MCF 10A (cell line): ENCODE measurements at regions not wholly inside any gene's neighbourhood (a gene's known extent, or its start where the extent isn't known, plus 50 kb on each side); places are given as distances from the start of the nearest gene placed in this dataset.

Source experiments
- BruUV-seq: library from RNA; stranded (reverse); fragments of 400-500 nt; replicated peaks from 2 replicates; lab custom pipeline; 2021; lab: Mats Ljungman, UMichigan
- CTCF ChIA-PET: fragments of 300-600 bp; sonication (Branson Sonifier 250); formaldehyde crosslinking; extraction: SDS; loops from one replicate; lab custom pipeline; 2021; ENCODE audit warnings: antibody characterized with exemption, inconsistent platforms; lab: Yijun Ruan, JAX
- POLR2A ChIA-PET: fragments of 300-600, 350-650 bp; sonication (Branson Sonifier 250); formaldehyde crosslinking; extraction: SDS; loops from one replicate; lab custom pipeline; 2020; ENCODE audit warnings: antibody characterized with exemption, inconsistent platforms; lab: Yijun Ruan, JAX
- DNase-seq: peaks from one replicate; pipeline ENCODE4 v3.0.0-alpha.2; 2018; ENCODE audit not compliant: unreplicated experiment
- H3K27ac Mint-ChIP-seq: one replicate; pipeline ENCODE4 v1.8.0; 2022; ENCODE audit warnings: mild to moderate bottlenecking, low read depth, mixed read lengths; ENCODE audit not compliant: unreplicated experiment
- H3K27me3 Mint-ChIP-seq: one replicate; pipeline ENCODE4 v1.8.0; 2022; ENCODE audit warnings: mixed read lengths; ENCODE audit not compliant: insufficient read depth, unreplicated experiment
- H3K36me3 Mint-ChIP-seq: one replicate; pipeline ENCODE4 v1.8.0; 2022; ENCODE audit warnings: mild to moderate bottlenecking, moderate library complexity, mixed read lengths; ENCODE audit not compliant: insufficient read depth, unreplicated experiment
- H3K4me1 Mint-ChIP-seq: one replicate; pipeline ENCODE4 v1.8.0; 2022; ENCODE audit warnings: mixed read lengths; ENCODE audit not compliant: insufficient read depth, unreplicated experiment
- H3K4me3 Mint-ChIP-seq: one replicate; pipeline ENCODE4 v1.8.0; 2022; ENCODE audit warnings: mild to moderate bottlenecking, moderate library complexity, mixed read lengths; ENCODE audit not compliant: unreplicated experiment
- H3K9me3 Mint-ChIP-seq: one replicate; pipeline ENCODE4 v1.8.0; 2022; ENCODE audit warnings: mixed read lengths; ENCODE audit not compliant: unreplicated experiment
- intact Hi-C: fragments of 100-400 bp; cut with micrococcal nuclease; formaldehyde crosslinking; loops from 2 replicates; pipeline ENCODE4 v1.14.1; 2022
- TF ChIP-seq, protein P1 (sequence below): fragments of 200-600 bp; IDR thresholded peaks from one replicate; pipeline ENCODE4 v1.8.0; 2022; ENCODE audit warnings: antibody characterized with exemption, mild to moderate bottlenecking; ENCODE audit not compliant: unreplicated experiment

DNA sequence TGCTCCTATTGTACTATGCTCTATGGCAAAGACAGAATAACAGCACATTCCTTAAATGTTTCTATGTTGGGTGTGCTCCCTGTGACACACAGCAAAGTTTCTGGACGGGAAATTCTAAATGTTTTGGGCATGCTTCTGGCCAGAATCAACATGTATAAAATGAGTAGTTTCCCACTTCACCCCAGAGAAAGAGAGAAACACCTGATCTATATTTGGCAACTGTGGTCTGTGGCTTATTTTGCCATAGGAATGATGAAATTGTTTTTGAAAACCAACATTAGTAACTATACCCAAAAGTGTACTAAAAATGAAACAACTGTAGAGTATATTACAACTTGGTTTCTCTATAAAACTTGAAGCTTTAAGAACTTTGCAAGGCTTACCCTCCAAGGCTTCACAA lies 89.1 kb downstream of the RAD51AP2 start:
- peak overlapping the region; percentile 90 for H3K27ac Mint-ChIP-seq
- intact Hi-C loops = loop anchor here (1.0 to 5.0 kb wide), 2 partner anchors 13 to 113 kb away; partner anchors contain the start of gene VSNL1
- ChIA-PET POLR2A (interaction anchor here (1.7 to 2.5 kb wide), 2 partner anchors 12 to 110 kb away, joined by 6 to 10 read pairs; no protein-coding TSS in a partner anchor), CTCF (interaction anchor here (0.8 to 1.4 kb wide), 2 partner anchors 12 to 48 kb away, joined by 4 read pairs; no protein-coding TSS in a partner anchor)
- peak; percentile 79 for DNase-seq
- H3K4me3 Mint-ChIP-seq = no peak overlapping the region
- no peaks in the 10 kb centered on the region for H3K9me3 Mint-ChIP-seq
- BruUV-seq = no TSS peak
- H3K36me3 Mint-ChIP-seq = no peaks in the 10 kb centered on the region
- H3K27me3 Mint-ChIP-seq = no peaks in the 10 kb centered on the region
- H3K4me1 Mint-ChIP-seq = peaks cover 13% of the 10 kb centered on the region
- TF ChIP-seq, protein P1, sequence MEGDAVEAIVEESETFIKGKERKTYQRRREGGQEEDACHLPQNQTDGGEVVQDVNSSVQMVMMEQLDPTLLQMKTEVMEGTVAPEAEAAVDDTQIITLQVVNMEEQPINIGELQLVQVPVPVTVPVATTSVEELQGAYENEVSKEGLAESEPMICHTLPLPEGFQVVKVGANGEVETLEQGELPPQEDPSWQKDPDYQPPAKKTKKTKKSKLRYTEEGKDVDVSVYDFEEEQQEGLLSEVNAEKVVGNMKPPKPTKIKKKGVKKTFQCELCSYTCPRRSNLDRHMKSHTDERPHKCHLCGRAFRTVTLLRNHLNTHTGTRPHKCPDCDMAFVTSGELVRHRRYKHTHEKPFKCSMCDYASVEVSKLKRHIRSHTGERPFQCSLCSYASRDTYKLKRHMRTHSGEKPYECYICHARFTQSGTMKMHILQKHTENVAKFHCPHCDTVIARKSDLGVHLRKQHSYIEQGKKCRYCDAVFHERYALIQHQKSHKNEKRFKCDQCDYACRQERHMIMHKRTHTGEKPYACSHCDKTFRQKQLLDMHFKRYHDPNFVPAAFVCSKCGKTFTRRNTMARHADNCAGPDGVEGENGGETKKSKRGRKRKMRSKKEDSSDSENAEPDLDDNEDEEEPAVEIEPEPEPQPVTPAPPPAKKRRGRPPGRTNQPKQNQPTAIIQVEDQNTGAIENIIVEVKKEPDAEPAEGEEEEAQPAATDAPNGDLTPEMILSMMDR = no peak

DNA sequence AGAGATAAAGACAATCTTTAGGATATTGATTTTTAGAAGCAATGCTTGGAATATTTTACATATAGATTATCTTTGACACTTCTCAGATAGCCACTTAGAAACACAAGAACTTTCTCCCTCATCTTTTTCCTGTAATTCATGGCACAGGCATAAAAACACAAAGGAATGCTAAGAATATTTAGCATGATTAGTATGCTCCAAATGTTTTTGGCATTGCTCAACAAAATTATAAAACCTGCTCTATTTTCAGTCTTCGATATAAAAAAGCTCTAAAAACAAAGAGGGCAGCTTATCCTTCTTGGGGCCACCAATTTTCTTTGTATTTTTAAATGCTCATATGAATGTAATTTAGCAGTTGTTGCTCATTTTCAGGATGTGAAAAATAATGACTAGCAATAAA lies 90.8 kb downstream of the RAD51AP2 start:
- CTCF ChIA-PET = interaction anchor here (1.7 kb wide), 1 partner anchor 117 kb away, joined by 12 read pairs; no protein-coding TSS in a partner anchor
- no TSS peak for BruUV-seq
- Mint-ChIP-seq H3K27ac (no peak overlapping the region), H3K27me3 (no peaks in the 10 kb centered on the region), H3K9me3 (no peaks in the 10 kb centered on the region), H3K4me1 (peaks cover 13% of the 10 kb centered on the region), H3K4me3 (no peak overlapping the region), H3K36me3 (no peaks in the 10 kb centered on the region)
- no peak for DNase-seq
- POLR2A ChIA-PET = interaction anchor here (0.6 to 2.5 kb wide), 7 partner anchors 9 to 165 kb away, joined by 3 to 16 read pairs (median 4); no protein-coding TSS in a partner anchor
- intact Hi-C loops = loop anchor here (5.0 kb wide), 1 partner anchor 115 kb away; the partner anchor contains the start of gene VSNL1
- TF ChIP-seq, protein P1 = no peak

DNA sequence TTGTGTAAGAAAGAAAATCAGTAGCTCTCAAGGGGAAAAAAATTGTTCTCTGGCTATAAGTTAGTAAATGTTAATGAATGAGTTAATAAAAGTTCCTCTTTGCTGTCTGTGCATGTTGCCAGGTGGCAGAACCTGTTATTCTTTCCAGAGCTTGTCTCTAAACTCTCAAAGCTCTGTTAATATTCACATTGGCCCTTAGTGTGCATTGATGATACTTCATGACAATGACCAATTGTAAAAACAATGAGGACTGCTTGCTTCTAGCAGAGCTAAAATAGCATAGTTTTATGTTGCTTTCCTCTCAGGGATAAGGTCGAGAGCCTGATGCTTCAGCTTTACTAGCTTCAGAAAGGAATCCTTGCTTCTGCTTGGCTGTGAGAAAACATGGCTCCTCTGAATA lies 91.5 kb downstream of the RAD51AP2 start:
- ChIA-PET POLR2A (interaction anchor here (0.7 to 2.4 kb wide), 2 partner anchors 10 to 13 kb away, joined by 3 to 16 read pairs; no protein-coding TSS in a partner anchor), CTCF (interaction anchor here (0.8 to 1.7 kb wide), 3 partner anchors 31 to 245 kb away, joined by 3 to 12 read pairs (median 3); no protein-coding TSS in a partner anchor)
- Mint-ChIP-seq H3K27me3 (no peaks in the 10 kb centered on the region), H3K9me3 (no peaks in the 10 kb centered on the region), H3K4me1 (peaks cover 13% of the 10 kb centered on the region), H3K4me3 (no peak overlapping the region), H3K36me3 (no peaks in the 10 kb centered on the region), H3K27ac (no peak overlapping the region)
- no peak for DNase-seq
- intact Hi-C loops = loop anchor here (5.0 kb wide), 1 partner anchor 116 kb away; the partner anchor contains the start of gene VSNL1
- TF ChIP-seq, protein P1 = no peak
- no TSS peak for BruUV-seq

DNA sequence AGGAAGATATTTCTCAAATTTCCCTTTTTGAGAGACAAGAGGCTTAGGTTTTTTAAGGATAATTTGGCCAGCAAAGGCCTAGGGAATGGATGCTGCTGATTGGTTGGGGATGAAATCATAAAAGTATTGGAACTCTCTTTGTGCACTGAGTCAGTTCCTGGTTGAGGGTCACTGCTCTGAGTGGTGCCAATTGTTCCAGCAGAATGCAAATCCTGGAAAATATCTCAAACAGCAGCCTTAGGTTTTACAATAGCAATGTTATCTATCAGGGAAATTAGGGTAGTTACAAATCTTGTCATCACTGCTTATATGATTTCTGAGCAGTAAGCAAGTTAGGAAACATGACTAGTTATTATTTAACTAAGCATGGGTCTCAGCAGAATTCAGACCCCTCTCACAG lies 96.2 kb downstream of the RAD51AP2 start:
- Mint-ChIP-seq H3K36me3 (no peaks in the 10 kb centered on the region), H3K27me3 (no peaks in the 10 kb centered on the region), H3K4me1 (peaks cover 17% of the 10 kb centered on the region), H3K27ac (no peak overlapping the region), H3K4me3 (no peak overlapping the region), H3K9me3 (no peaks in the 10 kb centered on the region)
- CTCF ChIA-PET = no interaction called here
- intact Hi-C loops = no loop called here
- no peak for DNase-seq
- TF ChIP-seq, protein P1 = no peak
- no TSS peak for BruUV-seq
- POLR2A ChIA-PET = no interaction called here
